Keratinocyte (primary cell): ENCODE measurements at regions not wholly inside any gene's neighbourhood (a gene's known extent, or its start where the extent isn't known, plus 50 kb on each side); places are given as distances from the start of the nearest gene placed in this dataset.

ENCODE experiments used
- DNase-seq: peaks from one replicate; pipeline ENCODE4 v3.0.0-alpha.2; 2011; ENCODE audit warnings: low read depth, missing footprints, low spot score
- FAIRE-seq: peaks from 2 replicates; lab custom pipeline; 2011; peaks lifted over from hg19 to GRCh38; lab: Jason Lieb, UNC
- H2AFZ ChIP-seq: 2 replicates; pipeline ENCODE4 v1.6.0; 2012; ENCODE audit warnings: low read length, control low read depth, inconsistent platforms; ENCODE audit not compliant: control insufficient read depth
- H3K27ac ChIP-seq: 2 replicates; pipeline ENCODE4 v1.5.1; 2011; ENCODE audit warnings: low read length; ENCODE audit not compliant: control insufficient read depth, insufficient read depth
- H3K27me3 ChIP-seq: 3 replicates; pipeline ENCODE4 v1.6.0; 2011; ENCODE audit warnings: low read length; ENCODE audit not compliant: control insufficient read depth, insufficient read depth; ENCODE audit errors: extremely low read depth
- H3K36me3 ChIP-seq, 2 experiments: 2 replicates in 1 of 2; 3 replicates in 1 of 2; pipeline ENCODE4 v1.5.1; 2011; ENCODE audit warnings: low read length in 2 of 2, mild to moderate bottlenecking in 1 of 2; ENCODE audit not compliant: control insufficient read depth in 2 of 2, insufficient read depth in 2 of 2; ENCODE audit errors: extremely low read depth in 1 of 2
- H3K4me1 ChIP-seq: 3 replicates; pipeline ENCODE4 v1.5.1; 2011; ENCODE audit warnings: low read length; ENCODE audit not compliant: control insufficient read depth, insufficient read depth; ENCODE audit errors: extremely low read depth
- H3K4me2 ChIP-seq: 3 replicates; pipeline ENCODE4 v1.6.0; 2011; ENCODE audit warnings: low read depth, low read length; ENCODE audit not compliant: control insufficient read depth, insufficient read depth; ENCODE audit errors: extremely low read depth
- H3K4me3 ChIP-seq, 3 experiments: fragments of 200-600 bp in 1 of 3; sonication (generic) in 1 of 3; 2 replicates in 2 of 3; 3 replicates in 1 of 3; pipeline ENCODE4 v1.5.1; 2011 to 2016; ENCODE audit warnings: low read length in 3 of 3, mild to moderate bottlenecking in 3 of 3, control low read depth in 2 of 3, inconsistent platforms in 1 of 3, low read depth in 1 of 3, mixed read lengths in 1 of 3, mixed run types in 1 of 3, moderate library complexity in 1 of 3; ENCODE audit not compliant: control insufficient read depth in 2 of 3, insufficient read depth in 2 of 3; ENCODE audit errors: extremely low read depth in 1 of 3
- H3K79me2 ChIP-seq: 2 replicates; pipeline ENCODE4 v1.6.0; 2012; ENCODE audit warnings: low read length; ENCODE audit not compliant: control insufficient read depth, insufficient read depth
- H3K9ac ChIP-seq: 3 replicates; pipeline ENCODE4 v1.6.0; 2011; ENCODE audit warnings: low read length; ENCODE audit not compliant: control insufficient read depth, insufficient read depth; ENCODE audit errors: extremely low read depth
- H3K9me1 ChIP-seq: 3 replicates; pipeline ENCODE4 v1.6.0; 2011; ENCODE audit warnings: low read length; ENCODE audit not compliant: control insufficient read depth, insufficient read depth; ENCODE audit errors: extremely low read depth
- H3K9me3 ChIP-seq: 2 replicates; pipeline ENCODE4 v1.5.1; 2012; ENCODE audit warnings: low read depth, low read length; ENCODE audit not compliant: control insufficient read depth
- H4K20me1 ChIP-seq: 3 replicates; pipeline ENCODE4 v1.6.0; 2011; ENCODE audit warnings: low read length; ENCODE audit not compliant: control insufficient read depth, insufficient read depth; ENCODE audit errors: extremely low read depth
- CTCF ChIP-seq, 3 experiments: IDR thresholded peaks in 1 of 3; conservative IDR thresholded peaks in 1 of 3; optimal IDR thresholded peaks in 1 of 3; 2 replicates in 2 of 3; 3 replicates in 1 of 3; pipeline versions ENCODE3 to v1.5.1; 2011; ENCODE audit warnings: low read length in 3 of 3, mild to moderate bottlenecking in 3 of 3, moderate library complexity in 2 of 3, control low read depth in 1 of 3, inconsistent platforms in 1 of 3; ENCODE audit not compliant: insufficient read depth in 2 of 3; ENCODE audit errors: extremely low read depth in 1 of 3
- EZH2 ChIP-seq: IDR thresholded peaks from one replicate; pipeline ENCODE4 v1.6.1; 2012; ENCODE audit warnings: inconsistent platforms, mild to moderate bottlenecking, low read length, moderate library complexity
- dilution Hi-C: fragments of 300-500 bp; cut with MboI; formaldehyde crosslinking; loops from one replicate; pipeline ENCODE4 v1.7.0; 2020; ENCODE audit warnings: low sequenced_read_pairs; ENCODE audit not compliant: extremely low pct_ligation_motif_present

- Histone ChIP-seq H3K9me3 (no peaks in the 10 kb centered on the region), H4K20me1 (no peaks in the 10 kb centered on the region), H3K27me3 (no peaks in the 10 kb centered on the region), H3K4me3 (no peak overlapping the region), H3K9me1 (no peaks in the 10 kb centered on the region), H3K4me2 (no peak overlapping the region), H3K4me1 (no peaks in the 10 kb centered on the region), H2AFZ (no peak overlapping the region), H3K27ac (no peak overlapping the region), H3K36me3 (no peaks in the 10 kb centered on the region), H3K9ac (no peak overlapping the region), H3K79me2 (no peaks in the 10 kb centered on the region)
- no peak for FAIRE-seq
- dilution Hi-C loops: no loop called here
- TF ChIP-seq CTCF (optimal IDR thresholded peaks at IDR 0.05 in 1 of 3, IDR thresholded peaks at IDR 0.05 in 1 of 3, conservative IDR thresholded peaks at IDR 0.05 in 1 of 3; ENCODE audit: extremely low read depth in 1 of 3, insufficient read depth in 2 of 3, low read length in 3 of 3) (no peak), EZH2 (no peak)
- no peak for DNase-seq
Observed at GRCh38 chr4:163621821-163622220, 127.3 kb downstream of the TMA16 start.

GRCh38 chr4:163622379-163623035 is 128.0 kb downstream of the TMA16 start:
- no peaks in the 10 kb centered on the region for H3K27me3 ChIP-seq
- no peaks in the 10 kb centered on the region for H3K9me3 ChIP-seq
- no peaks in the 10 kb centered on the region for H3K4me1 ChIP-seq
- no peak overlapping the region for H3K4me2 ChIP-seq
- H3K4me3 ChIP-seq: no peak overlapping the region
- no peaks in the 10 kb centered on the region for H4K20me1 ChIP-seq
- H3K9me1 ChIP-seq: no peaks in the 10 kb centered on the region
- DNase-seq (no peak), FAIRE-seq (no peak)
- dilution Hi-C loops: no loop called here
- H3K79me2 ChIP-seq: no peaks in the 10 kb centered on the region
- H3K9ac ChIP-seq: no peak overlapping the region
- H3K27ac ChIP-seq: no peak overlapping the region
- no peak overlapping the region for H2AFZ ChIP-seq
- no peaks in the 10 kb centered on the region for H3K36me3 ChIP-seq
- TF ChIP-seq CTCF (optimal IDR thresholded peaks at IDR 0.05 in 1 of 3, IDR thresholded peaks at IDR 0.05 in 1 of 3, conservative IDR thresholded peaks at IDR 0.05 in 1 of 3; ENCODE audit: extremely low read depth in 1 of 3, insufficient read depth in 2 of 3, low read length in 3 of 3) (no peak), EZH2 (no peak)
